ENCODE measurements at regions not wholly inside any gene's neighbourhood (a gene's known extent, or its start where the extent isn't known, plus 50 kb on each side); places are given as distances from the start of the nearest gene placed in this dataset.

GRCh38 chr13:90696656-90697055 lies 650.8 kb upstream of the MIR17HG start:
- Mint-ChIP-seq H3K27me3 (ENCODE audit: unreplicated experiment) (no peaks in the 10 kb centered on the region), H3K4me3 (ENCODE audit: unreplicated experiment) (no peak overlapping the region), H3K27ac (ENCODE audit: unreplicated experiment) (no peak overlapping the region), H3K9me3 (ENCODE audit: unreplicated experiment) (peaks cover 3% of the 10 kb centered on the region), H3K36me3 (ENCODE audit: unreplicated experiment) (no peaks in the 10 kb centered on the region), H3K4me1 (ENCODE audit: low read depth, unreplicated experiment) (peaks cover 2% of the 10 kb centered on the region)
- TF ChIP-seq CTCF (IDR thresholded peaks at IDR 0.05; ENCODE audit: partially characterized antibody, unreplicated experiment) = no peak
- DNase-seq = no peak

- Mint-ChIP-seq H3K27ac (ENCODE audit: unreplicated experiment) (no peak overlapping the region), H3K36me3 (ENCODE audit: unreplicated experiment) (no peaks in the 10 kb centered on the region), H3K27me3 (ENCODE audit: unreplicated experiment) (no peaks in the 10 kb centered on the region), H3K9me3 (ENCODE audit: unreplicated experiment) (peaks cover 3% of the 10 kb centered on the region), H3K4me3 (ENCODE audit: unreplicated experiment) (no peak overlapping the region), H3K4me1 (ENCODE audit: low read depth, unreplicated experiment) (peaks cover 6% of the 10 kb centered on the region)
- TF ChIP-seq CTCF (IDR thresholded peaks at IDR 0.05; ENCODE audit: partially characterized antibody, unreplicated experiment) = no peak
- DNase-seq = no peak
These were observed 647.1 kb upstream of the MIR17HG start for GRCh38 chr13:90700340-90700739.

DNA sequence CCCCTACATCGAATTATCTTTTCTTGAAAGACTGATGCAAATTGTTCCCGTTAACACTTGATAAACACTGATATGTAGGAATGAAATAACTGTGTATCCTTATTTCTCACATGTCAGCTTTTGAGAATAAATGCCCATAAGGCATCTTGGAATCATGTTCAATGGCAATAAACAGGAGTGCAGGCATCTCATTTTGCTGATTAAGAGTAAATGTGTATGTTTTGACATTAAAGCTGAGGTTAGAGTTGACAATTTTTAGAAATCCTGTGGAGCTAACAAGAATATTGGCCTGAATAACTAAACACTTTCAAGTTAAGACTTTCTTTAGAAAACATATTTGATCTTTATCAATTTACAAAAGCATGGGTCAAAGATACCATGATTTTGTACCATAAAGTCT lies 646.2 kb upstream of the MIR17HG start:
- no peak for DNase-seq
- peaks cover 6% of the 10 kb centered on the region for H3K4me1 Mint-ChIP-seq (ENCODE audit: low read depth, unreplicated experiment)
- no peak overlapping the region for H3K27ac Mint-ChIP-seq (ENCODE audit: unreplicated experiment)
- TF ChIP-seq CTCF (IDR thresholded peaks at IDR 0.05; ENCODE audit: partially characterized antibody, unreplicated experiment) = no peak
- no peaks in the 10 kb centered on the region for H3K27me3 Mint-ChIP-seq (ENCODE audit: unreplicated experiment)
- no peaks in the 10 kb centered on the region for H3K36me3 Mint-ChIP-seq (ENCODE audit: unreplicated experiment)
- H3K4me3 Mint-ChIP-seq (ENCODE audit: unreplicated experiment) = no peak overlapping the region
- peaks cover 3% of the 10 kb centered on the region for H3K9me3 Mint-ChIP-seq (ENCODE audit: unreplicated experiment)

DNA sequence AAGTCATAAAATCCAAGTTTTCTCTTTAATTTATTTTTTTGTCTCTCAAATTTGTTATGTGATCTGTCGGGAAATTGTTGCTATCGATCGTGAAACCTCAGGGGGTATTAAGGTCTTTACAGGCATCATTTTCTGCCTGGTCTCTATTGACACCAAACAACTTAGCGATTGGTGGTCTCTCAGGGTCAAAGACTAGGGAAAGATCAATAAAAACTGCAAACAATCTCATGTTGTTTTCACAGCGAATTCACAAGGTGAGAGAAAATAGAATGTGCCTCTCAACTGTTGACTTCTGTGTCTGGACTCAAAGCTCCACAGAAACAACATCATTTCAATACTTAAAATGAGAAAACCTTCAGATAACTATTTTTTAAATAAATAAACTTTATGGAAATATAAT lies 645.4 kb upstream of the MIR17HG start:
- H3K27ac Mint-ChIP-seq (ENCODE audit: unreplicated experiment) = no peak overlapping the region
- H3K4me1 Mint-ChIP-seq (ENCODE audit: low read depth, unreplicated experiment) = peaks cover 6% of the 10 kb centered on the region
- H3K9me3 Mint-ChIP-seq (ENCODE audit: unreplicated experiment) = peaks cover 3% of the 10 kb centered on the region
- TF ChIP-seq CTCF (IDR thresholded peaks at IDR 0.05; ENCODE audit: partially characterized antibody, unreplicated experiment) = no peak
- no peaks in the 10 kb centered on the region for H3K36me3 Mint-ChIP-seq (ENCODE audit: unreplicated experiment)
- no peak overlapping the region for H3K4me3 Mint-ChIP-seq (ENCODE audit: unreplicated experiment)
- no peaks in the 10 kb centered on the region for H3K27me3 Mint-ChIP-seq (ENCODE audit: unreplicated experiment)
- DNase-seq = no peak

GRCh38 chr13:90706631-90707030 lies 640.9 kb upstream of the MIR17HG start:
- DNase-seq = no peak
- TF ChIP-seq CTCF (IDR thresholded peaks at IDR 0.05; ENCODE audit: partially characterized antibody, unreplicated experiment) = no peak
- Mint-ChIP-seq H3K27ac (ENCODE audit: unreplicated experiment) (no peak overlapping the region), H3K36me3 (ENCODE audit: unreplicated experiment) (no peaks in the 10 kb centered on the region), H3K27me3 (ENCODE audit: unreplicated experiment) (no peaks in the 10 kb centered on the region), H3K4me1 (ENCODE audit: low read depth, unreplicated experiment) (peaks cover 13% of the 10 kb centered on the region), H3K4me3 (ENCODE audit: unreplicated experiment) (no peak overlapping the region), H3K9me3 (ENCODE audit: unreplicated experiment) (peaks cover 2% of the 10 kb centered on the region)
